ENCODE measurements at regions not wholly inside any gene's neighbourhood (a gene's known extent, or its start where the extent isn't known, plus 50 kb on each side); places are given as distances from the start of the nearest gene placed in this dataset.

- TF ChIP-seq MCM2 (IDR thresholded peaks at IDR 0.05; ENCODE audit: low read depth) (no peak), TBL1XR1 (IDR thresholded peaks at IDR 0.05; ENCODE audit: low read length in 2 of 2) (no peak), NONO (IDR thresholded peaks at IDR 0.05; ENCODE audit: low read depth in 2 of 2, low read length in 1 of 2) (no peak), KHSRP (IDR thresholded peaks at IDR 0.05) (no peak), E2F6 (IDR thresholded peaks at IDR 0.05; ENCODE audit: borderline replicate concordance in 1 of 2, extremely low read depth in 1 of 2, insufficient read depth in 1 of 2, insufficient read length in 1 of 2, low read depth in 1 of 2, low read length in 1 of 2, poor library complexity in 1 of 2, severe bottlenecking in 1 of 2) (no peak), CTCF (IDR thresholded peaks at IDR 0.05 in 2 of 3, conservative IDR thresholded peaks at IDR 0.05 in 1 of 3; ENCODE audit: insufficient read depth in 2 of 3, low read depth in 1 of 3, low read length in 3 of 3) (no peak), HEY1 (CRISPR knock-in tag; IDR thresholded peaks at IDR 0.05; ENCODE audit: borderline replicate concordance) (no peak), EP300 (IDR thresholded peaks at IDR 0.05; ENCODE audit: low read length) (no peak), SRF (CRISPR knock-in tag; IDR thresholded peaks at IDR 0.05) (no peak), JUN (IDR thresholded peaks at IDR 0.05; ENCODE audit: borderline replicate concordance, low read depth, low read length) (no peak), JUN (CRISPR knock-in tag; IDR thresholded peaks at IDR 0.05; ENCODE audit: borderline replicate concordance) (no peak), ZNF780A (CRISPR knock-in tag; IDR thresholded peaks at IDR 0.05) (no peak), POLR2A (conservative IDR thresholded peaks at IDR 0.05) (no peak)
- TF ChIP-seq, protein P1, sequence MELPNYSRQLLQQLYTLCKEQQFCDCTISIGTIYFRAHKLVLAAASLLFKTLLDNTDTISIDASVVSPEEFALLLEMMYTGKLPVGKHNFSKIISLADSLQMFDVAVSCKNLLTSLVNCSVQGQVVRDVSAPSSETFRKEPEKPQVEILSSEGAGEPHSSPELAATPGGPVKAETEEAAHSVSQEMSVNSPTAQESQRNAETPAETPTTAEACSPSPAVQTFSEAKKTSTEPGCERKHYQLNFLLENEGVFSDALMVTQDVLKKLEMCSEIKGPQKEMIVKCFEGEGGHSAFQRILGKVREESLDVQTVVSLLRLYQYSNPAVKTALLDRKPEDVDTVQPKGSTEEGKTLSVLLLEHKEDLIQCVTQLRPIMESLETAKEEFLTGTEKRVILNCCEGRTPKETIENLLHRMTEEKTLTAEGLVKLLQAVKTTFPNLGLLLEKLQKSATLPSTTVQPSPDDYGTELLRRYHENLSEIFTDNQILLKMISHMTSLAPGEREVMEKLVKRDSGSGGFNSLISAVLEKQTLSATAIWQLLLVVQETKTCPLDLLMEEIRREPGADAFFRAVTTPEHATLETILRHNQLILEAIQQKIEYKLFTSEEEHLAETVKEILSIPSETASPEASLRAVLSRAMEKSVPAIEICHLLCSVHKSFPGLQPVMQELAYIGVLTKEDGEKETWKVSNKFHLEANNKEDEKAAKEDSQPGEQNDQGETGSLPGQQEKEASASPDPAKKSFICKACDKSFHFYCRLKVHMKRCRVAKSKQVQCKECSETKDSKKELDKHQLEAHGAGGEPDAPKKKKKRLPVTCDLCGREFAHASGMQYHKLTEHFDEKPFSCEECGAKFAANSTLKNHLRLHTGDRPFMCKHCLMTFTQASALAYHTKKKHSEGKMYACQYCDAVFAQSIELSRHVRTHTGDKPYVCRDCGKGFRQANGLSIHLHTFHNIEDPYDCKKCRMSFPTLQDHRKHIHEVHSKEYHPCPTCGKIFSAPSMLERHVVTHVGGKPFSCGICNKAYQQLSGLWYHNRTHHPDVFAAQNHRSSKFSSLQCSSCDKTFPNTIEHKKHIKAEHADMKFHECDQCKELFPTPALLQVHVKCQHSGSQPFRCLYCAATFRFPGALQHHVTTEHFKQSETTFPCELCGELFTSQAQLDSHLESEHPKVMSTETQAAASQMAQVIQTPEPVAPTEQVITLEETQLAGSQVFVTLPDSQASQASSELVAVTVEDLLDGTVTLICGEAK (IDR thresholded peaks at IDR 0.05), result no peak
- TF ChIP-seq, protein P1 (CRISPR knock-in tag; IDR thresholded peaks at IDR 0.05), result no peak
These were observed 196.7 kb downstream of the ALX1 start for GRCh38 chr12:85476756-85477155.

Data from K562 (cell line).